HG02938 (cell line): ENCODE measurements at regions not wholly inside any gene's neighbourhood (a gene's known extent, or its start where the extent isn't known, plus 50 kb on each side); places are given as distances from the start of the nearest gene placed in this dataset.

ENCODE experiments used
- ATAC-seq: cut with Tn5 transposase; IDR thresholded peaks from one replicate; pipeline ENCODE4 v1.9.1; 2021; ENCODE audit warnings: mild to moderate bottlenecking, moderate library complexity; ENCODE audit not compliant: unreplicated experiment

- no peak for ATAC-seq
Measured at GRCh38 chr1:209400351-209401220, 182.9 kb upstream of the CAMK1G start.

- ATAC-seq = no peak
Measured at GRCh38 chr1:209402697-209403096, 180.8 kb upstream of the CAMK1G start.

DNA sequence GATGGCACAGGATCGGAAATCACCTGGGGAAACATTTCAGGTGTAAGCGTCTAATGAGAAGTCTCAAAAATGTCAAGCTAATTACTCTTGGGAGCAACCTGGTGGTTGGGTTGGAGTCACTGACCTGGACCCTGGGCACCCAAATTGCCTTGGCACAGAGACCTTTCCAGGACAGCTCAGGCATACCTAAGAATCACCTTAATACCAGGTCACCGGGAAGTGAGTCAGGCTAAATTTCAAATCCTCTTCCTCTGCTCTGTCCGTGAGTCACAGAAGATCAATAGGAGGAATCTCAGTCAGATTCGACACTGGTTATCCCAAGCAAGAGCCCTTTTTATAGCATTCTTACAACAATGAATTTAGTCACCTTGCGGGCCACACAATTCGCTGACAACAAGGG is 179.6 kb upstream of the CAMK1G start:
- ATAC-seq = no peak

GRCh38 chr1:209404577-209404976 is 178.9 kb upstream of the CAMK1G start:
- no peak for ATAC-seq

DNA sequence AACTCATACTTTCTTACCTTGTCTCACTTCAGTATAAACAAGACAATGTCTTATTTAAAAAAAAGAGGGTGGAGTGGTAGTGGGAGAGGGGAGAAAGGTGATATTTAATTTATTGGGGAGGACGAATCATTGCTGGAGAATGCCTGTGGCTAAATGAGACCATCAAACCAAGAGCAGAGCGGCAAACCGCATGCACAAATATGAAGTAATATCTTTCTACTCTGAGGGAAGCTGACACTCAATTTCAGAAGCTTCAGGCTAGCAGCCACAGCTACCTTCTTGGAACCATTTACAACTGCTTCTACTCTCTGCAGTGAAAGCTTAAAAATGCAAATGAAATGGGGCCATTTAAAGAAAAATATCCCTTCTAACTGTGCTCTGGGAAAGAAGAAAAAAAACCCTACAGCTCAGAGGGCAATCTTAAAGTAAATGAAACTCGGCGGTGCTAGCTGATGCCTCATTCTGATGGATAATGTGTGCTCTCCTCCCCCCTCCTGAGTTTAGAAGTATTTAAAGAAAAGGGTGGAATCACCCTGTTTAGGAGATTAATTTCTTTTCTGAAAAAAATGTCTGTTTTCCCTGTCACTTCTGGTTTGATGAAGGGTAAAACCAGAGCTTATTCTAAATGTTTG is 178.2 kb upstream of the CAMK1G start:
- ATAC-seq = no peak

DNA sequence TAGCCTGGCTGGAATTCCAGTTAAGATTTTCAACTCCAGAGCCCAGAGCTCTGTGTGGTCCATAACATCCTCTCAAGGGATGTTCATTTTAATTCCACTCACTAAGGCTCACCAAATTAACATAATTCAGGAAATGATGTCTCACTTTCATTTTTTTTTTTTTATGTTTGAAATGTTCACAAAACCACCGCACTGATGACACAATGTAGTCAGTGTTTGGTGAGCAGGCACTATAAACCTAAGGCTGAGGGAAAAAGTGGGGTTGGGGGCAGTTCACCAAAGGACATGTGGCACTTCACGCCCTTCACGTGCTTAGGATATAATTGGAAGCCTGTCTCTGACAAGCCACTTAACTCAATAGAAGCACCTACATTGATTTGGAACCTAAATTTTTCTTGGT is 177.3 kb upstream of the CAMK1G start:
- no peak for ATAC-seq

DNA sequence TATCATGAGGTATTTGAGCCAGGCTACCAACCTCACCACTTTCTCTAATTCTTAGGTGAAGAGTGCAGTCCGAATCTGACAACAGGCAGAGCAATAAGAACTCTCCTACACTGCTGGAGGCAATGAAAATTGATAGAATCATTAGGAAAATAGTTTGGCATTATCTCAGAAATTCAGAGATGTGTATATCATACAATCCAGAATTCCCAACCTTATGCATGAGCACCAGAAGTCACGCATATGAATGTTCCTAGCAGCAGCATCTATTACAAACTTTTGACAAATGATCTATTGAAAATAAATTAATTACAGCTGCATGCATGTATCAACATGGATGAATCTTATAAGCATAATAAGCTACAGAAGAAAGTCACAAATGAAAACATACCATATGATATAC is 176.9 kb upstream of the CAMK1G start:
- ATAC-seq = no peak

DNA sequence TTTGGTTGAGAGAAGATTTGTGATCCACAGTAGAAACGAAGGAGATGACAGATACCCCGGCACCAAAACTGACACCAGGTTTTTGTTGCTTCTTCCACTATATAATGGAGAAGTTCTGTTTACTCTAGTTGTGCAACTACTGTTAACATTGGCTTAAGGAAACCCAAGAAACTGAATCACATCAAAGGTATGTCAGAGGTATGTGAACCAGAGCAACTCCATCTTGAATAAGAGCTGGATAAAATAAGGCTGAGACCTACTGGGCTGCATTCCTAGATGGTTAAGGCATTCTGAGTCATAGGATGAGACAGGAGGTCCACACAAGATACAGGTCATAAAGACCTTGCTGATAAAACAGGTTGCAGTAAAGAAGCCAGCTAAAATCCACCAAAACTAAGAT is 173.7 kb upstream of the CAMK1G start:
- no peak for ATAC-seq

DNA sequence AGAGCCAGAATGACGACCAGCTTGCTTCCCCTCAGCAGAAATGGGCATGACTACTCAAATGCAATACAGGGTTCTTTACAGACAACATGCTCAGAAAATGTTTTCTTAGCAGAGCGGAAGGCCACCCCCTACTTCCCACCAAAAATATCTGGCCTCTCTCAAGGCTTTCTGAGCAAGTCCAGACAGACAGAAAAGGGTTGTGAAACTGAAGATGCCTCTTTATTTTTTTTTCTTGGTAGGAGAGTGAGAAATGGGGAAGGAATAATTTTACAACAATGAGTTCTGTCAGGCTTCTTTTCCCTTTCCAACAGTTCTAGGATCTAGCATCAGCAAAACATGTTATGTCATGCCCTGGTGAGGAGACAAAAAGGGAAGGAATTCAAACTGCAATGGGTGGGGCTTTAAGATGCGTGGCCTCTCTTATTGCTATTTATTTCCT is 172.0 kb upstream of the CAMK1G start:
- no peak for ATAC-seq

GRCh38 chr1:209412036-209412435 is 171.5 kb upstream of the CAMK1G start:
- no peak for ATAC-seq

DNA sequence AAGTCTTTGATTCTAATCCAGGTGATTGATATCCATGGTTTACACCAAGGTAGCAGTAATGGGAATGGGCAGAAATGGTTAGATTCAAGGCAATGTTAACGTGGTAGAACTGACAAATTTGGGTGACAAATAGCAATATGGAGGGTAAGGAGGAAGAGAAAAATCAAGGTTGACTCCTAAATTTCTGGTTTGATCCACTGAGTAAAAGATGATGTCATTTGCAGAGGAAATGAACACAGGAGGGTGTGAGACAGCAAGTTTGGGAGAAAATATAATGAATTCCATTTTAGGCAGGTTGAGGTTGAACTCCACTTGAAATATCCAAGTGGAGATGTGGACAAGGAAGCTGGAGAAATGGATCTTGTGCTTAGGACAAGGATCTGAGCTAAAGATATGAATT is 170.9 kb upstream of the CAMK1G start:
- ATAC-seq = no peak

GRCh38 chr1:209413062-209413461 is 170.5 kb upstream of the CAMK1G start:
- ATAC-seq = no peak

DNA sequence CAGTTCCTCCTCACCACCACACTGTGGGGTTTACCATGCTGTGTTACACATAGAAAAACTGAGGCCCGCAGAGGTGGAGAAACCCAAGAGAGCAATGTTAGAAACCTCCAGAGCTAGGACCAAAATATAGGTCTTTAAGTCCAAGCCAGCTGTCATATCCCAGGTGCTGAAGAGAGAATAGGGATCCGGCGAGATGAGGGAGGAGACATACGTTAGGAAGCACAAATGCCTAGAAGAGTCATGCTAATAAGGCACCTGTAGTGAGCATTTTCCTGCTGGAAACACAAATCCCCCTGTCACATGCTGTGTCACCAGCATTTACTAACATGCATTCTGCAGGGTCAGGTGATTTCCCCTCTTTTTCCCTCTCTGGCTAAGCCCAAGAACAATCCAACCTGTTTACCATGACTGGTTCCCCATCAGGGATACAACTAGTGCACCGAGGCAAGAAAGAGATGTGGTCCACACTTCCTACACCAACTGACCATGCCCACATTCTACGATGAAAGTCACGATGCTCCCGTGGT is 168.6 kb upstream of the CAMK1G start:
- ATAC-seq = no peak

DNA sequence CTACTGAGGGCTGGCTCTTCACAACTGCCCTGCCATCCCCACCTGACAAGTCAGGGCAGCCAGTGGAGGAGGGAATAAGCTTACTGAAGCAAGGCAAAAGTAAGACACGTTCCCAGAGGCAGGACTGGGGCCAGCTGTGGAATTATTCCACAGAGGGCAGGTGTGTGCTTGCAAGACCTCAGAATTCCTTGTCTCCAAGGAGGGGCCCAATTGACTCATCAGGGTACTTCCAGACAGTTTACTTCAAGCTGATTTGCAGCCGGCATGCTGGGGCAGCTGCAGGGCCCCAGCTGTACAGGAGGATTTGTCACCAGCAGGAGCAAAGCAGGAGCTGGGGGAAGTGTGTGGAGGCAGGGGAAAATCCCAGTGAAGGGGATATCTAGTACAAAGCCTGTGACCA is 167.5 kb upstream of the CAMK1G start:
- no peak for ATAC-seq

DNA sequence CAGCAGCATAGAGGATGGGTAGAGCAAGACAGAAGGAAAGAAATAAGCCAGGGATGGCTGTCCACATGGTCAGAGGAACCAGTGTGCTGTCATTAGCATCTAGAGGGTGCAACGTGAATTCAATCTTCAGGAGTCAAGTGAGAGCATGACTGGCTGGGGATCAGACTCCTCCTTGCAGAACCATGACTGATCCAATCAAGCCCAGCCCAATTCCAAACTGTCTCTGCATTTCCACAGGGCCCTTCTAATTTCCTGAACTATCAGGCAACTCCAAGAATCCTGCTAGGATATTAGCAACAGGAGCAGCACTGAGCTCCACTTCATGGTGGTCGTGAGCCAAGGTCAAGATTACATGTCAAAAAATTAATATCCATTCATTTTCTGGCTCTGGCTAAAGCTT is 166.8 kb upstream of the CAMK1G start:
- no peak for ATAC-seq

DNA sequence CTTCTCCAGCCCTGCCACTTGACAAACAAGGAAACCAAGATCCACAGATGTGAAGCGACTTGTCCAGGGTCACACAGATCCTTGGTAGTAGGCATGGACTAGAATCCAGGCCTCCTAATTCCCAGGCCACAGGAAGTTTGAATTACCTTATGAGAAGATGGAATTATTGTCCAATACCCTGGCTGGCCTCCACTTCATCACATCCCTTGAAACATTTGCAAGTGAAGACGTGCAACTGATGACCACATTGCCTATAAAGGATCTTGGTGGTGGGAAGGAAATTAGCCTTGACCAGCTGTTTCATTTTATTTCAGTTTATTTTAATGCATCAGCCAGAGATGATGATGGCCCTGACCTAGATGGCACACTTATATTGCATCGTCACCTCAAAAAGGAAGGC is 165.8 kb upstream of the CAMK1G start:
- no peak for ATAC-seq

DNA sequence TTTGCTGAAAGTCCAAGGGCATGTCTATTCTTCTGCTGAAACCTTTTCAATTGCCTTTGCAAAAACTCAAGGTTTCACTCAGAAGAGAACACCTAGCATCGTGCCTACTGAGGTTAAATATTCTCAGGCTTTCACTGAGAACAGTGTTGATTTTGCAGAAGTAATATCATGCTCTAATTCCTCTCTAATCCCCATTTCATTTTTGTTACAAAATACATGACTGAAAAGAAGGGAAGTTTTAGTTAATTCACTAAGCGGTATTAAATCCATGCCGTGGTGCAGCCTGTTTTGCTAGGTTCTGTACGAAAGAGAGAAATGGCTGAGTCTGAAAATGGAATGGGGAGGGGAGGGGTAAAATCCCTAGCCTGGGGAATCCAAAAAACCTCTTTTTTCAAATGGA is 163.2 kb upstream of the CAMK1G start:
- no peak for ATAC-seq

- no peak for ATAC-seq
Measured at GRCh38 chr1:209421186-209421585, 162.3 kb upstream of the CAMK1G start.

DNA sequence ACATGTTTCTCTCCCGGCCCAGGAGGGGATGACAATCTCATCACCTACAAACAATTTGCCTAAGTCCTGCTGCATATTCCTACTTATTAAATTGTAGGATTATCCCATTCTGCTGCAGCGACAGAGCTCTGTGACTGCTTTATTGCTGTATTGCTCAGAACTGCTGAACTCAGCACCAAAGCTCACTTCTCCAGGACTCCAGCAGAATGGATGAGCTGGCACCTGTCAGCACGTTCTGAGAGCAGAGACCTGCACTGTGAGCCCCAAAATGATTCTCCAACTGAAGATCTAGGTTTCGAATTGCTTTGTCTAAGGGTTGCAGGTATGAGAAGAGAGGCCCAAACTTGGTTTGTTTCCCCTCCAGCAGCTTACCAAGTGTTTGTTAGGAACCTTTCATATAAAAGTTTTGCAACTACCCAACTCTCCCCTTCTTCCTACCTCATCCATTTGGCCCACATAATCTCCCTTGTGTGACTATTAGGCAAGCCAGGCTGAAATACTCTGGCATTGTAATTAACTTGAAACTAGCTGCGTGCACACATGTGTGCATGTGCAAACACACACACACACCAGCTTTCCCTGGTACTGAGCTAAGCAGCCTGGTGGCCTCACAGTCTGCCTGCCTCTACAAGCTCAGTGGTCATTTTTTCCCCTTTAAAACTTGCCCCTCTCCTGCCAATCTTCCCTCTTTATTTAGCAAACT is 161.4 kb upstream of the CAMK1G start:
- no peak for ATAC-seq

GRCh38 chr1:209425959-209426358 is 157.6 kb upstream of the CAMK1G start:
- ATAC-seq = no peak

DNA sequence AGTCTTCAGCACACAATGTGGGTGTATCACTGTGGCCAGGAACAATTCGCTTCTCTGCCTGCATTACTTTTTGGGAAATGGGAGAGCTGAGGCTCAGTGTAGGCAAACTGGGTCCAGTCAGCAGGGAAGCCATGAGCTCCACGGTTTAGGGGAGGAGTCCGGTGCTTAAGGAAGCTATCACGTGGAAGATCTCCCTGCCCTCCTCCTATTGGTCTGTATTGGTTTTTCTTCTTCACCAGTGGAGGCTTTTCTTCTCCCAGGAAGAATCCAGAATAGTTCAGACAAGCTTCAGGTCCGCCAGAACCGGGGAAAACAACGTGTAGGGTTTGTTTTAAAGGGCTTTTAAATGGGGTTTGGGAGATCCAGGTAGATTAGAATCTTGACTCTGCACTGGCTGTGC is 156.2 kb upstream of the CAMK1G start:
- no peak for ATAC-seq

GRCh38 chr1:209427811-209428210 is 155.7 kb upstream of the CAMK1G start:
- no peak for ATAC-seq
